ENCODE measurements at regions not wholly inside any gene's neighbourhood (a gene's known extent, or its start where the extent isn't known, plus 50 kb on each side); places are given as distances from the start of the nearest gene placed in this dataset.

DNA sequence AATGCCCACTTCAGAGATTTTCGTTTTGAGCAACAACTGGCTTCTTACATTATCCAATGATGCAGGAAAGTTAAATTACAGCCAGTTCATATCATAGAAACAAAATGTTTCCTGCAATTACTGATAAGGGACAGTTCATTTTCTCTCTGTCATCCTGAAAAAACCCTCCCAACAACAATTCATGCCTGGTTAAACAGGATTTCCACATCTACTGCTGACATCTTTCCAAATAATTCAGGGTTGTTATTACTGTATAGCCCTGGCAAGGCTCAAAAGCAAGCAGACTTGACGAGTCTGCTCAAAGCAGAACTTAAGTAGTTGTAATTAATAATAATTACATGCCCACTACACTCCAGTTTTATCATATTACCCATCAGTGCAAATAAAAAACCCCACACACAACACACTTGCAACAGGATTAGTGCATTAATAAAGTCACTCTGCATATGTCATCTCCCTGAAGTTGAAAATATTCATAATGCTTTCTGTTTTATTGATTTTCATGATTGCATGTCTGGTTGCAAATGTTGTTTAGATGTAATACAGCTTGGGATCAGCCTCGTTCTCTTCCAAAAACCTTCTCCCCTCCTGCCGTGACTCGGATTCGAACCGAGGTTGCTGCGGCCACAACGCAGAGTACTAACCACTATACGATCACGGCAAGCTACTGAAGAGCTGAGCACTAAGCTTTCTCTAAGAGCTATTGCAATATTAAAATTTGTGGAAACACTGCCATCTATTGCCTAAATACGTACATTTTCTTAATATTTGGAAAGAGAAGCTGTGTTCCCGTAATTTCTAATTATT lies 119.6 kb upstream of the NFIB start:
- peak; percentile 20 for DNase-seq (ENCODE audit: low spot score)

DNA sequence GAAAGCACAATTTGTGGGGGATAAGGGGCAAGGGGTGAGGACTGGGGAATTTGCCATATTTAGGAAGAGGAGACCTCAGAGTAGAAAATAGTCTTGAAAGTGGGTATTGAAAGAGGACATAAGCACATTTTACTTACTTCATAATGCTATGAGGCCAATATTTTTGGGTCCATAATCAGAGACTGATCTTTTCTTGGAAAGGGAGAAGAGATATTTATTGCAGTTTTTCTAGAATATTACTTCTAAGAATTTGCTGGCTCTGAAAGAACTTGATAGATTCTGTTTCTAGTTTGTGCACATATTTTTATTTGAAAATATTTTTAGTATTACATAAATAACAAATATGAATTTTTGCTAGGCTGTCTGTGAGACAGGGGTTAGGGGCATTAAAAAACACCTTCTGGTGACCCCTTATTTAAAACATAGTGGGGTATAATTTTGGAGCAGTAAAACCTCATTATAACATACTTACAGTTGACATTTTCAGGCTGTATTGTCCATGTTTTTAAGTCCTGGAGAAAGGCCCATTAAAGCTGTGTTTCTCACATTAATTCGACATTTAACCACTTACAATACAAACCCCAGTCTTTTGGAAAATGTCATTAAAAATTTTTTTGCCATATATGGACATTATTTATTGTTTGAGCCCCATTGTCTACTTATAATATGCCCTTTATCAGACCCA lies 118.9 kb upstream of the NFIB start:
- DNase-seq (ENCODE audit: low spot score), result no peak

DNA sequence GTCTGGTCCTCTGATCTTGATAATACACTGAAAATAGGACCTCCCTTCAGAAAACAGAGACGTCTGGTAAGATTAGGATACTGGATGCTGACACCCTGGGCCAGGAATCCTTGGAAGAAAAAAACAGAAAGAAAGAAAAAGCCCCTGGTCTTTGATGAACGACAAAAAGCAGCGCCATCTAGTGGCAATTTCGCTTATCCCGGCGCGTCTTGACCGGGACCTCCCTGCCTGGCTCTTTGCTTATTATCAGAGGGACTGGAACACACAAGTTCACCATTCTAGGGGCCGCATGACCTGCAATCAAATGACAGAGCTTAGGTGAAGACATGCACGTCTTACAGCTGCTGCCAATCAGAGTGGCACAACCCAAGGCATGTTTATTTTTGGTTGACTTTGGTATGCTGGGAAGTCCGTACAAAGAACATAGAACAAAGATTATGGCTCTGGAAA lies 114.9 kb upstream of the NFIB start:
- DNase-seq (ENCODE audit: low spot score), result peak; percentile 70

DNA sequence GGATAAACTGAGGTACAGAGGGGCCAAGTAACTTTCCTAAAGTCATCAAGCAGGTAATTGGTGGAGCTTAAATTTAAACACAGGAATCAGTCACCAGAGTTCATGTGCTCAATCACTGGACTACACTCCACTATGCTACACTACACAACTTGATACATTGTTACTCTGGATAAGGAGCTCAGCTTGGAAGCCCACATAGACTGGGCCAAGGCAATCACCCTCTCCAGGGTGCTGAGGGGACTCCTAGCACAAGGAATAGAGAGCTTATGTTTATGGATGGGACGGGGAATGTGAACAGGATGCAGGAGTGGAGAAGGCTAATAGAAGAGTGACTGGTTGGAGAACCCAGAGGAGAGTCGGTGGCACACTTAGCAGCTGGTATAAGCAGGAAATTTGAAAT lies 113.5 kb upstream of the NFIB start:
- DNase-seq (ENCODE audit: low spot score), result no peak

DNA sequence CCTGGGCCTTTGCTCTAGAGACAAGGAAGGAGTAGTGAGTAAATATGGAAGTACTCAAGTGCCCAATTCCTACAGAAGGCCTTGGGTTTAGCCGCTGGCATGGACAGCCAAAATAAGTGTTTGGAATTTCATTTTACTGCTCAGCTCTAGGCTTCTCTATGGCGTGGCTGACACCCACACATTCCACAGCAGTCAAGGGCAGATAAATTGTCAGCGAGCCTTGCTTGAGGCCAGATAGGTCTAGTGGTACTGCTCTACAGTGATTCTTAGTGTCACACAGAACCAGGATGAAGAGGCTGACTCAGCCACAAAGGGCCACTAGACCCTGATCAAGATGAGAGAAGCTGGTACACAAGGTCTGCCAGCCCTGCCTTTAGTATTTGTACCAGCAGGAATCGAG lies 111.0 kb upstream of the NFIB start:
- DNase-seq (ENCODE audit: low spot score), result no peak

DNA sequence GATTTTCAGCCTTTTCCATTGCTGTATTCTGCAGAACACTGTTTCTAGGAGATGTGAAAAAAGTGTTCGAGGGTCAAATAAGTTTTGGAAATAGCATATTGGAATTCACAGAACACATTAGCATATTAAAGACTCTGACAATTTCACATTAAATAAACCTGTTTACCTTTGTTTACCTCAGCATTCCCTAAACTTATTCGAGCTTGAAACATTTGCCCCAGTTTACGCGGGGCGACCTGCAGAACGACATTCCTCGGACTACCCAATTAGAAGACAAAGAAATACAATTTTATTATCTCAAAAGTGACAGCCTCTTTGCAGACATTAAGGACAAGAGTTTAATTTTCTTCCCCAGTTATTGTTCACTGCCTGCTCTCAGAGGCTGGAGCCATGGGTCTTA lies 110.3 kb upstream of the NFIB start:
- DNase-seq (ENCODE audit: low spot score), result no peak

DNA sequence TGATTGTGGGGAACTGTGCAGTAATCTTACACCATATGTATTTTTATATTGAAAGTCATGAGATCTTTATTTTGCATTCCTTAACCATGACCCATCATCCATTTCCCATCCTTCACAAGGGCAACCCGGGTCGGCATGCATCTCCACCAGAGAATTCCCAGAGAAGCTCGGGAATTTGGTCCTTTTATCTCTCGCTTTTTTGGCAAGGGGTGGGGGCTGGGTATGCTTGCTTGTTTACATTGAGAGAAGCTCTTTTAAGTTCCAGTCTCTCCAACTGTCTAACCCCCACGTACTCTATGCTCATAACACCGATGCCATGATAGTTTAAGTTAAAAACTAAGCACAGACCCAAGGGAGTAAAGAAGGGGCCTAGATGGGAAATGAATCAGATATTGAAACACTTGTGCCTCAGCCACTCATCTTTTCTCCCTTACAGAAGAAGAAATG lies 109.9 kb upstream of the NFIB start:
- no peak for DNase-seq (ENCODE audit: low spot score)

DNA sequence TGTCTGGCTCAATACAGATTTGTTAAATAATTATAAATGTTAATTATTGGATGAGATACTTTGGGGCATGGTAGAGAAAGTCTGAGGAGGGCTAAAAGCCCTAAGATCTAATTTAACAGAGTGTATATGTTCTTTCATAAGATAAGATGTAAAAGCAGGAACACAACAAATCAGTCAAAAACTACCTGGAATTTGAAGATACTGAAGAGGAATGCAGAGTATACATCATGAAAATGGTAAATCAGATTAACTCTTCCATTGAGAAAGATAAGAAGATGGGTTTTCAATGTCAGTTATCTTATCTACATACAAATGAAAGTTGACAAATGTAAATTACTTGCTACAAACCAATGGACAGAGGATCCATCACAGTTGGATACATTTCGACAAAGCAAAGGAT lies 107.3 kb upstream of the NFIB start:
- peak; percentile 83 for DNase-seq (ENCODE audit: low spot score)

DNA sequence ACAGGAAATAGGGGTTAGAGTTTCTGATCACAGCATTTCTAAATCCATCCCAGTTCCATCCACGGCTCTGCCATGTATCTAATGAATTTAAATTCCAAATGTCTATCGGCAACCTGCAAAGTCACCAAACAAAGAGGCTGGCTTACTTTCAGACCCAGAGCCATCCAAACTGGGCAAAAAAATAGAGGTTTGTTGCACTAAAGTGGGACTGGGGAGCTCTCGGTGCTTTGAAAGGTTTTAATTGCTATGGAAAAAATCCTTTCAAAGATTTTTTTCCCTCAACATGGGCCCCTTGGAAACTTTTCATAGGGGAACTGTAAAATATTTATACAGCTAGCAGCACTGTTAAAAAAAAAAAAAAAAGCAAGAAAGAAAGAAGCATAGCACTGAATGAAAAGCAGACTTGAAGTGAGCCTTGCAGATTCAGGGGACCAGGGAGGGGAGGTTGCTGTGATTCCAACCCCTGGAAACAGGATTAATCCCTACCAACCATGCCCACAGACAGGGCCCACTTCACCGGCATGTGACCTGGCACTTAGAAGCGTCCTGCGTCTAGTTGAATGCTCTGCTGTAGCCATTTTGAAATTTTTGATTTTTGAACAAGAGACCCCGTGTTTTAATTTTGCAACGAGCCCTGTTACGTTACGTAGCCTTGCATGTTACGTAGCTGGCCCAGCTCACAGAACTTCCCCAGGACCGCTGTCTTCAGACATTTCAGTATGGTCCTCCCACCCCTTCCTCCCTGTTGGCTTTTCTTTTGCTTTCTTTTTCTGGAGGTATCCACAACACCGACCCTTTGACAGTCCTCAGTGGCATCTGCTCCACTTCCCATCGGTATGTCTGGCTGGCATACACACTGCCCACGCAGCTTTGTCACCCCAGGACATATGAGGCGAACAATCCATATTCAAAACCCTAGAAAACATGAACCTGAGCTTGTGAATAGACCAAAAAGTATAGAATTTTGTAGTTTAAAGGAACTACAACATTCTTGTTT lies 105.3 kb upstream of the NFIB start:
- no peak for DNase-seq (ENCODE audit: low spot score)

DNA sequence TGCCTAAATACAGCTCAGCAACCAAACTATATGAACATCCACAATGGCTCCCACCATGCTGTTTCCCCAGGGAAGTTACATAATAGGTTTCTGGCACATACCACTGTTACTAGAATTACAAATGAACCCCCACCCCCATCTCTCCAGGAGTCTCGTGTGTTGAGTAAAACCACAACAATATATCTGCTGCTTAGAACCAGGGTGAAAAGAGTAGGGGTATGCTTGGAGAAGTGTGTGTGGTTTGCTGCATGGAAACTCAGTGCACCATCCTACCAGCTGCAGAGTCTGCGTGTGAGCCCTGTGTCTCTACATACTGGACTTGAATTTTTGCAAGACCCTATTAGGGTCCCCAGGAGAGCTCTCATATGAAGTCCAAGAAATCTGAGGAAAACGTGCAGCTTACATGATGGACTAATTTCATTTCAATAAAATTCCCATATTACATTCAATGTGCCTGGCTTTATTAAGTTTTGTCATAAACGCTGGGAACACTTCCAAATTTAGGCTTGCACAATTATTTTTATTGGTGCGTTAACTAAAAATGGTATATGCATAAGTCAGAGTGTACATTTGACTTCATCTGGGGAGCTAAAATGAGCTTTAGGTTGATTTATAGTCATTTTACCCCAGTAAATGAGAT lies 104.5 kb upstream of the NFIB start:
- no peak for DNase-seq (ENCODE audit: low spot score)

DNA sequence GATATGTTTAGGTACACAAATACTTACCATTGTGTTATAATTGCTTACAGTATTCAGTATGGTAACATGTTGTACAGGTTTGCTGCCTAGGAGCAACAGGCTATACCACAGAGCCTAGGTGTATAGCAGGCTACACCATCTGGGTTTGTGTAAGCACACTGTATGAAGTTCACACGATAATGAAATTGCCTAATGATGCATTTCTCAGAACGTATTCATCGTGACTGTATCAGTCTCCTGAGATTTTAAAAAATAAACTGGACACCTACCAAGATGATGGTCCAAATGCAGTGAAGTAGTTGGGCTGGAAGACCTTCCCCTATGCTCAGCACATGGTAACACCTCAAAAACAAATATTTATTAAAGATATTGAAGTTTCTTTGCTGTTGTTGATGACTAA lies 103.3 kb upstream of the NFIB start:
- DNase-seq (ENCODE audit: low spot score), result no peak

DNA sequence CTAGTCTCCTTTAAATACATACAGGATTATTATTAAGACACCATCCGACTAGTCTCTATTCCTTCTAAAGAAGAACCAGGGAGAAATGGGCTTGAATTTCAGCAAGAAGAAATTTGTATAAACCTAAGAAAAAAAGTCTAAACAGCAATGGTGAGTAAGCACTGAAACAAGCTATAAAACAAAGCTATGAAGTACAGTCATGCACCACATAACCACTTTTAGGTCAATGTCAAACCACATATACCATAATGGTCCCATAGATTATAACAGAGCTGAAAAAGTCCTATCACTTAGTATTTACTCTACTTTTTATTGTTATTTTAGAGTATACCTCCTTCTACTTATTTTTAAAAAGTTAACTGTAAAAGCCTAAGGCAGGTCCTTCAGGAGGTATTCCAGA lies 102.0 kb upstream of the NFIB start:
- no peak for DNase-seq (ENCODE audit: low spot score)

DNA sequence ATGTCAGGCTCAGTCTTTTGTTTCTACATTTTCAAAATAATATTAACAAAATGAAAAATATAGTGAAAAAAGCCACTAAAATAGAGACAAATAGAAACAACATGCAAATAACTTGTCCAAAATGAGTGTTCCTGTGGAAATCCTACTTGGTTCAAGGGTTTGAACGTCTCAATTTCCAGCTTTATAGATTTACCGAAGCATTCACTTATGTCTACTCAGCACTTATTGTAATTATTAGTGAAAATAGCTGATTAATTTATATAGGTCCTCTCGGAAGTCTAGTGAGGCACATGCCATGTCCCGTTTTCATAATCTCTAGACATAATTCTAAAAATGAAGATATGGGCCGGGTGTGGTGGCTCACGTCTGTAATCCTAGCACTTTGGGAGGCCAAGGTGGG lies 99.9 kb upstream of the NFIB start:
- no peak for DNase-seq (ENCODE audit: low spot score)

DNA sequence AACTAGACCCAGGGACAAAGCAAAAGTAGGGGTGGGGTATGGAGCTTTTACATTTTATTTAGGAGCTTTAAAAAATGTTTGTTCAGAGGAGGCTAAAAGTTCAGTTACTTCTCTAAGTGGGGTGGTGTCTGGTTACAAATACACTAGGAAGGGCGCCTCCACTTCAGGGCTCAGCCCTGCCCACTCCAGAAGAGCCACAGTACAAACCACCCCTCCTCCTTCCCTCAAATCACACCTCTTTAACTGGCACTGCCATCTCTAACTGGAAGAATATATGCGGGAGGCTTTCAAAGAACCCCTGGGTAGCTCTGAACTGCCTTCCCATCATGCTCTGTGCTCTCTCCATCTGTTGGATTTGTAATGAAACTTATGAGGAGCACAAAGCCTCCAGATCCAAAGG lies 98.8 kb upstream of the NFIB start:
- no peak for DNase-seq (ENCODE audit: low spot score)

DNA sequence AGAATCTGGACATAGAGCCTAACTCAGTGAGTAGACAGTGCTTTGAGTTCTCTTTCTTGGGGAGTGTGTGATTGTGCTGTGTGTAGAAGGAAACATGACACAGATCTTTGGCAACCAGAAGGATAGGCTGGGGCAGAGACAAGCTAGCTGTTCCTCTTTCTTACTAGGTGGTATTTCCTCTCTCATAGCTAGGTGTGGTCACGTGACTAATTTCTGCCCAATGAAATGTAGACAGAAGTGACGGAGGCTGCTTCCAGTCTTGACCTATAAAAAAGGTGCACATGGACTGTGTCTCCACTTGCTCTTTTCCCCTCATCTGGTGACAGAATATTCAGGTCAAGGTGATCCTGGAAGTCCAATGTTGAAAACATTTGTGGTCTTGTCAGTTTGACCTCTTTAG lies 92.5 kb upstream of the NFIB start:
- no peak for DNase-seq (ENCODE audit: low spot score)

DNA sequence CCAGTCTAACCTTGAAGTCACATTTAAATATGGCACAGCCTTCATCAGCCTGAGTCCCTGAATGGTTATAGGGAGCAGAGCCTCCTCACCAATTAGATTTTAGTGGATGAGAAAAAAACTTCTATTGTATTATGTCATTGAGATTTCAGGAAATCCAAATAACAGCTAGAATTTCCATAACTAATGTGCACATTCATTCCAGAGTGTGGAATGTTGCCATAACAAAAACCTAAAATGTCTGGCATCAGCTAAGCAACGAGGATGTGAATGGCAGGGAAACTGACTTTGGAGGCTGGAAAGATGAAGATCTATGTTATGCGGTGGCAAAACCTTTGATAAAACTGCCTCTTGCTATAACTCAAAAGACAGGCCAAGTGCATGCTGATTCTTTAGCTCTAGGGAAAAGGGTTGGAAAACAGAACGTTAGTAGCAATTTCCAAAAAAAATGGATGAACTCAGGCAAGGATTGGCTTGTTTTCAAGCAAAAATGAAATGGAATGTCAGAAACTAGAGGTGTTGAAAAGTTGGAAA lies 91.3 kb upstream of the NFIB start:
- DNase-seq (ENCODE audit: low spot score), result no peak

DNA sequence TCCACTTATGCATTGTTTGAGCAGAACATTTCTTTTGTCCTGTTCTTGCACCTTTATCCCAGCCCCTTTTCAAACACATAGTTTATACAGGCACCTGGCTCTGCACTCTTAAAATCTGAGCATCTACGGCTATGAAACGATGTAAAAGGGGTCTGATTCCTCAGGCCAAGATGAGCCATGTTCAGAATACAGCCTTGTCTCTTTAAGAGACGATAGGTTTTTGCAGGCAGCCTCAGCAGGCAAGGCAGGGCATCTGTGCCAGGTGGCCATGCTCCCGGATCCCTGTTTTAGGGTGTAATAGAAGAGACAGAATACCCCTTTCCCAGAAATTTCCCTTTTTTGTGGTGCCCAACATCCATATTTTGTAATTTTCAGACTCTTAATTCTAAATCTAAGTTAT lies 89.1 kb upstream of the NFIB start:
- DNase-seq (ENCODE audit: low spot score), result no peak

DNA sequence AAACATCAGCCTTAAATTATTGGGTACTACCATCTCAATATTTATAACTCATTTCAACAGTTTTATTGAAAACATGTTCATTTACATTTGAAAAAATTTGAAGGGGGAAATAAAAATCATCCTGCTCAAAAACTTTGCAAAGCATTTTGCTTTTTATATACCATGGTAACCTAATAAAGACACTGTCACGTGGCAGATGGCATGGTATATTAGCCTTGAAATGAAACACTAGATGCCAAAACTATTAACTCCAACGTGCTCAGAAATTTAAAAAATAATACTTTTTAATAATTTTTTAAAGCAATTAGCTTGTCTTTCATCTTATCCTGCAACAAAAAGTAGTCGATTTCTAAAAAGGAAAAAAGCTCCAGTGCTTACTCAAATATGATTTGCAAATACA lies 88.6 kb upstream of the NFIB start:
- no peak for DNase-seq (ENCODE audit: low spot score)

DNA sequence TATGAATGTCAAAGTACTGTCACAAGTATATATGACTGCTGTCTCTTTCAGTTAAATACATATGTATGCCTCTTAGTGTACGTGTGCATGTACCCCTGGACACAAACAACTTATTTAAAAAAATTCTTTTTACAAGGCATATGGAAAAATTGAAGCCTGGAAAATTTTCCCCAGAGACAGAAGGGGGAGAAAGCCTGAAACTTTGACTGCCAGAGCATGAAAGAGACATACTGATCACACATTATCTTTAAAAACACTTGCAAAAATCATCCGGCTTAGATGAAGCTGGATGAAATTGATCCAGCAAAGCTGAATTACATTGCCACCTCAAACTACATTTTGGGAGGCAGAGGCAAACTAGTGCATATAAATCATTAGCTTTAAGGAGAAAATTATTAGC lies 88.0 kb upstream of the NFIB start:
- DNase-seq (ENCODE audit: low spot score), result no peak

DNA sequence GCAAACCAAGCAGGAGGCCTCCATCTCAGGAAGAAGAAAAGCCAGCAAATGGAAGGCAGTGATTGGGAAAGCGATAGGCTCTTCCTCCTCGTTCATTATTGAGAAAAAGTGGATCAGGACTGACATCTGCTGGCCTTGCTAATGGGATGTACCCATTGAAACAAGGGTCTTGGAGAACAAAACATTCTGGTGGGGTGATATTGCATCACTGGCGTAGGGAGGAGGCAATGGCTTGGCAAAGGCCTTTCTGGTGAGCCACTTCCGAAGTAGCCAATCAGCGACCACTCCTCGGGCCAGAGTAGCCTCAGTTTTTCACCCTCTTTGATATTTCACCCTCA lies 86.7 kb upstream of the NFIB start:
- peak; percentile 10 for DNase-seq (ENCODE audit: low spot score)

Measured in SK-N-DZ (cell line).